Fibroblast of peridontal ligament (primary cell): ENCODE measurements at regions not wholly inside any gene's neighbourhood (a gene's known extent, or its start where the extent isn't known, plus 50 kb on each side); places are given as distances from the start of the nearest gene placed in this dataset.
A peak's percentile ranks its signal among the peaks of the same experiment; 100 is the strongest.
"Not testable (repeated sequence)": the region's sequence is repeated elsewhere in the genome, so short reads cannot be mapped to it uniquely, and the experiment has no call there.

ENCODE experiments used
- DNase-seq: peaks from one replicate; pipeline ENCODE4 v3.0.0-alpha.2; 2010; ENCODE audit errors: extremely low read depth

DNA sequence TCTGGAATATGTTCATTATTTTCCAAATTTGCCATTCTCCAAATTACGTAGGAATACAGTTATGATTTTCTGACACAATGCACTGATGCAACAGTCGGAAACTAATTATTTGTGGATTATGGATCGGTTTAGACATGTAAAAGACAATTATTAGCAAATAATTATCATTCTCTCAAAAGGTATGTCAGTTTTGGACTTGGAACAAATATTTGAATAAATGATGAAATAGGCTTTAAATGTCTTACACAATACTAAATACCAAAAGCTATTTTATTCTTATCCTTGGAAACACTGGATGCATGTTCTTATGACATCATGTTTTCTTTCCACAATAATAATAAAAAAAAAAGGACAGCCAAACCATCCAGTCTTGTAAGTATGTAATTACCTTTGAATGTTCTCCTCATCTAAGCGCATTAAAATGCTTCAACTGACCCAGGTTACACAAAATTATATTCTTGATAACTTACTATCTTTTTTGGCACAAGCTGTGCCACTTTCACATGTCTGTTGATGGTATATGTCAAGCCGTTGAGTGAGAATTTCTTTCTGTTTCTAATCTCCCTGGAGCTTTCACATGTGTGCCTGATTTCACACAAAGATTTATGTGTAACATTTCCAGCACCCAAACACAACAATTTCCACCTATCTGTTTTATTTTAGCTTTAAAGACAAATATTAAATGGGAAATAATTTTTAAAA, 238.5 kb upstream of the ZNF385D start:
- DNase-seq, result peak; percentile 10

- peak; percentile 28 for DNase-seq
Observed at GRCh38 chr3:21991061-21991460, 240.1 kb upstream of the ZNF385D start.

DNA sequence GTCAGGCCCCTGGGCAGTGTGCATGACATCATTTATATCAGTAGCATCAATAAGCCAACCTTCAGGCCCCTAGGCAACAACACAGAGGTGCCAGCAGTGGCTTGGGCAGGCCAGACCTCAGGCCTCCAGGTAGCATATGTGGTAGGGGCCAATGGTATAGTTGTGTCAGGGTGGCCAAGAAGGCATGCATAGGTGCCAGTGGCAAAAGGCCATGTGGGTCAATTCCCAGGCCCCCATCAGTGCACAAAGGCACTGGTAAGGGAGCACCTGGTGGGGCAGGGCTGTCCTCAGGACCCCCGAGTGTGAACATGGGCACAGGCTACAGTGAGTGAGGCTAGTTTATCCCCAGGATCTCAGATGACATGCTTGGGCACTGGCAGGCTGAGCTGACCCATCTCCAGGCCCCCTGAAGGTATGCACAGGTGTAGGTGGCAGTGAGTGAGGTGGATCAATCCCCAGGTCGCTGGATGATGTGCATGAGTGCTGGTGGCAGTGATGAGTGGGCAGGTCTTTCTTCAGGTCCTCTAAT, 244.1 kb upstream of the ZNF385D start:
- DNase-seq, result no peak

GRCh38 chr3:22007368-22007767, 256.4 kb upstream of the ZNF385D start:
- no peak for DNase-seq

- DNase-seq, result no peak
Observed at GRCh38 chr3:22010997-22011396, 260.0 kb upstream of the ZNF385D start.

DNA sequence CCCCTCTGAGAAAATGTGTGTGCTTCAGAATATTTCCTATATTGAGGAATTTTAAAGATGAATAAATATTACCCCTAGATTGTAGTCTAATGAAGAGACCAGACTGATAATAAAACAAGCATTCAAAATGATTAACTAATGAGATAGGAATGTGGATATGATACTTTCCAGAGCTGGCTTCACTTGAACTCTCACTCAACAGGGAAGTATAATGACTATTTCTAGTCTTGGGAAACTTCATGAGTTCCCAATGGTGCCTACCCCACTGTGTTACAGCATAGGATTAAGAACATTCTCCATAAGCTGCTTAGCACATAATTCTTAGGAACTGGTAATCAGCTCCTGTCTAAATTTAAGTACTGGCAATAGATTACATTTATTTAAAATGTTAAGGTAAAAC, 261.5 kb upstream of the ZNF385D start:
- DNase-seq, result no peak

- no peak for DNase-seq
Observed at GRCh38 chr3:22013641-22014040, 262.6 kb upstream of the ZNF385D start.

GRCh38 chr3:22016197-22016596, 265.2 kb upstream of the ZNF385D start:
- DNase-seq, result no peak

DNA sequence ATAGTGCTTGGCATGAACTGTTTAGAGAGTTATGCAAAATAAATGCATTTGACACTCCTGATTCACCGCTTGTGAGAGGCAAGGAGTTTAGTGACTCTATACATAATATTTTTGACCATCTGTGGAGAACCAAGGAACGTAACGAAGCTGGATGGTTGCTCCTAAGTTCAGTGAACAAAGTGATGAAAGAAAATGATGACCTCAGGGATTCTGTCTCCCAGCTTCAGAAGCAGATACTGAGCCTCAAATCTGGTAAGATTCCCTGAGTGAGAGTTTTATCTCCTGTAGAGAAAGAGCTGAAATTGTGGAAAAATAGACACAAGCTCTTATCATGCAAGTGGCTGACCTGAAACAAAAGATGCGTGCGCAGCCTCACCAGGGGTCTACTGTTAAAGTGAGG, 273.6 kb upstream of the ZNF385D start:
- not testable (repeated sequence) for DNase-seq

DNA sequence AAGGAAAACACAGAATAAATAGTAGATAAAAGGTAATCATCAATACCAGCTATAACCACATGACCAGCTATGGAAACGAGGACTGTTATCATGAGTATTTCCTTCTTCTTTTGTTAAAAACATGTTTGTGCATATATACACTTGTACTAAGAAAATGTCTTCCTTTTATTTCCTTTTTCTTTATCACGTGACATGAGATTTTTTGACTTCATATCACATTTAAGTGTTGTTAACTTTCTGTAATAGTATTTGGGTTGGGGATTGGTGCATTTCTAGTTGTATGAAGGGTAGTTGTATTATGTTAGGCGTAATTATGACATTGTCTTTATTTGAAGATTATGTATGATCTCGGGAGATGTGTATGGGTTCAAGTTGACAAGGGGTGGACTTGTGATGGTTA, 278.5 kb upstream of the ZNF385D start:
- no peak for DNase-seq

DNA sequence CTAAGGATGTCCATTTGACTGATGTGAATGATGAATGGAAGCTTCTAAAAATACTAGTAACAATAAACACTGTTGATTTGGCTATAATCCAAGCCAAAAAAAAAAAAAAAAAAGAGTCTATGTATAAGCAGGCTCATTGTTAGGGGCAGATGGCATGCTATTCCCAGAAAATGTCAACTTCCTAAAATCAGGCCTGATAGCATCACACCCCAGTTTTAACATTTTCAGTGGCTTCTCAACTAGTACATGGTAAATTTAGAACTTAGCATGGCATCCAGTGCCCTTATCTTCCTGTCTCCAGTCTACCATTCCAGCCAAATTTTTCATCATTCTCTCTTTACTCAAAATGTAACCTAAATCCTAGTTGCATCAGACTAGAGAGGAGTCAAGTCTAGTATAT, 288.2 kb upstream of the ZNF385D start:
- peak; percentile 0 for DNase-seq

DNA sequence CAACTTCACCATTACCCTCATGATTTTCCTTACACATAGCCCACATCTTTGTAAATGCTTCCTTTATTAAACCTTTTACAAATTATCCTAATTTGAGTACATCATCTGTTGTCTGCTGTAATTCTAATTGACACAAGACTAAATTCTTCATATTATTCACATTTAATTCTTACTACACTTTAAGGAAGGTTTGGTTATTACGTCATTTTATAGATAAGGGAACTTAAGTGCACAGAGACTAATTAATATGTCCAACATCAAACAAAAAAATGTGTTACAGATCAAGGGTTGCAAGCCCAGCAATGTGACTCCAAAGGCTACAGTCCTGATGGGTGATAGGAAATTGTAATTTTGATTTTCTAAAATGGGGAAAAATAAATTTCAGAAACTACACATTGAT, 289.1 kb upstream of the ZNF385D start:
- no peak for DNase-seq

GRCh38 chr3:22045882-22046281, 294.9 kb upstream of the ZNF385D start:
- DNase-seq, result no peak

GRCh38 chr3:22063500-22063899, 312.5 kb upstream of the ZNF385D start:
- no peak for DNase-seq

DNA sequence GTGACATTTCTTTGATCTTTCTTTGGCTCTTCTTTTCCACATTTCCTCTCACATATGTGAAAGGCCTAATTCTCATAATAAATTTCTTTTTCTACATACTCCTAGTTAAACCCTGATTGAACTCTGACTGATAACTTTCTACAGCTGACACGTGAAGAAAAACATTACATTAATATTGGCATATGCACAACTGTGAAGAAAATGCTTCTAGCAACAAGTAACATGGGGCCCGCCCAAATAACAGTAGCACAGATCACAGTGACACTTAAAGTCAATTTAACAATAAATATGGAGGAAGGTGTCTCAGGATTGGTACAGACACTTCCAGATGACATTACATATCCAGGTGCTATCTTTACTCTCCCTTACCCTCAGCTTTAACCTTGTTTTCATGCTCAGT, 317.6 kb upstream of the ZNF385D start:
- no peak for DNase-seq

GRCh38 chr3:22088204-22088603, 337.2 kb upstream of the ZNF385D start:
- DNase-seq, result no peak

- DNase-seq, result peak; percentile 11
Observed at GRCh38 chr3:22089284-22089683, 338.3 kb upstream of the ZNF385D start.

- DNase-seq, result no peak
Observed at GRCh38 chr3:22091329-22091728, 340.3 kb upstream of the ZNF385D start.

DNA sequence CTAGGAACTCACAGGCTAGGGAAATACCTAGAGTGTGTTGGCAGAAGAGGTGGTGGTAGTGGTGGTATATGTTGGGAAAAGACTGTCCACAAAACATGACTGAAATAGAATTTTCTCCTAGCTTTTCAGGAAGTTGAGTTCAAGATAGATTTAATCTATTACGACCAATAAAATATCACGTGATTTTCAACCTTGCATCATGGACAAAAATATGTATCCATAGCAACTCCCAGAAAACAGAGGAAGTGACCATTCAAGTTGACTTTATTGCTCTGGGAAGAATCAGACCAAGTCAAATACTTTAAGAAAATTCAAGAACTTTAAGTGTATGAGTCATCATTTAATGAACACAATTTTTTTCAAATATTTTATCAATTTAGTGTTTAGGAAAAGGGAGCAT, 347.0 kb upstream of the ZNF385D start:
- DNase-seq, result no peak

GRCh38 chr3:22101351-22101750, 350.3 kb upstream of the ZNF385D start:
- DNase-seq, result no peak

DNA sequence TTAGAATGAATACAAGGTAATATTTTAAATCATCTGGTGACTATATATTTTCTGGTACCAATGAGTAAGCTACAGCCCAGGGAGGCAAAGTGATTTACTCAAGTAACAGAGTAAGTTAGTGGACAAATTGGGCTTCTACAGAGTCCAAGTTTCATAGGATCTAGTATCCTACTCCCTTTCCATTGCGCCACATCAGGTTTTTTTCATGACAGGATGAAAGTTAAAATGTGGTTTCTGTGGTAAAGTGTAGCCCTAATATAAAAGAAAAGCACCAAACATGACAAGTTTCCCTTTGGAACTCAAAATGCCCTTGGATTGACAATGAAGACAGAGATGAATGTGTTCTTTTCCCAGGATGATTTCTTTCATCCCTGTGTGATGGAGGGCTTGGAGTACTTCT, 350.8 kb upstream of the ZNF385D start:
- DNase-seq, result no peak

- no peak for DNase-seq
Observed at GRCh38 chr3:22103423-22103822, 352.4 kb upstream of the ZNF385D start.

- DNase-seq, result no peak
Observed at GRCh38 chr3:22106213-22106896, 355.3 kb upstream of the ZNF385D start.
